Kidney capillary endothelial cell (primary cell): ENCODE measurements at regions not wholly inside any gene's neighbourhood (a gene's known extent, or its start where the extent isn't known, plus 50 kb on each side); places are given as distances from the start of the nearest gene placed in this dataset.
"Not testable (repeated sequence)": the region's sequence is repeated elsewhere in the genome, so short reads cannot be mapped to it uniquely, and the experiment has no call there.

Experiments used
- DNase-seq: peaks from one replicate; pipeline ENCODE4 v3.0.0-alpha.2; 2018; ENCODE audit warnings: low spot score

- DNase-seq: no peak
Measured at GRCh38 chr10:131363416-131363815, 51.9 kb upstream of the TCERG1L start.

GRCh38 chr10:131371571-131371970 lies 60.0 kb upstream of the TCERG1L start:
- no peak for DNase-seq

- DNase-seq: no peak
Measured at GRCh38 chr10:131381576-131381975, 70.1 kb upstream of the TCERG1L start.

GRCh38 chr10:131385161-131385872 lies 73.8 kb upstream of the TCERG1L start:
- not testable (repeated sequence) for DNase-seq

- DNase-seq: no peak
Measured at GRCh38 chr10:131387018-131387529, 75.6 kb upstream of the TCERG1L start.

GRCh38 chr10:131391936-131392335 lies 80.4 kb upstream of the TCERG1L start:
- DNase-seq: no peak

GRCh38 chr10:131396121-131397050 lies 84.9 kb upstream of the TCERG1L start:
- no peak for DNase-seq

- no peak for DNase-seq
Measured at GRCh38 chr10:131398166-131398565, 86.6 kb upstream of the TCERG1L start.

GRCh38 chr10:131399981-131400380 lies 88.5 kb upstream of the TCERG1L start:
- DNase-seq: no peak

GRCh38 chr10:131400513-131400912 lies 89.0 kb upstream of the TCERG1L start:
- no peak for DNase-seq

- no peak for DNase-seq
Measured at GRCh38 chr10:131402771-131403650, 91.5 kb upstream of the TCERG1L start.

GRCh38 chr10:131403936-131404335 lies 92.4 kb upstream of the TCERG1L start:
- no peak for DNase-seq

- DNase-seq: no peak
Measured at GRCh38 chr10:131404886-131405285, 93.4 kb upstream of the TCERG1L start.

- no peak for DNase-seq
Measured at GRCh38 chr10:131406676-131407392, 95.3 kb upstream of the TCERG1L start.

GRCh38 chr10:131418681-131419080 lies 107.2 kb upstream of the TCERG1L start:
- no peak for DNase-seq

GRCh38 chr10:131419797-131420196 lies 108.3 kb upstream of the TCERG1L start:
- no peak for DNase-seq

- DNase-seq: no peak
Measured at GRCh38 chr10:131420867-131421266, 109.3 kb upstream of the TCERG1L start.

GRCh38 chr10:131421381-131421780 lies 109.9 kb upstream of the TCERG1L start:
- no peak for DNase-seq

GRCh38 chr10:131422731-131423130 lies 111.2 kb upstream of the TCERG1L start:
- DNase-seq: no peak

GRCh38 chr10:131424053-131424452 lies 112.5 kb upstream of the TCERG1L start:
- DNase-seq: no peak

GRCh38 chr10:131424836-131425491 lies 113.4 kb upstream of the TCERG1L start:
- no peak for DNase-seq
